Parathyroid adenoma (tissue), 2 donors: ENCODE measurements at regions not wholly inside any gene's neighbourhood (a gene's known extent, or its start where the extent isn't known, plus 50 kb on each side); places are given as distances from the start of the nearest gene placed in this dataset.
A peak's percentile ranks its signal among the peaks of the same experiment; 100 is the strongest.
"Not testable (repeated sequence)": the region's sequence is repeated elsewhere in the genome, so short reads cannot be mapped to it uniquely, and the experiment has no call there.

Experiments used
- H2AFZ ChIP-seq: fragments of 300-600 bp; sonication (generic); one replicate; pipeline ENCODE4 v1.7.0; 2017; ENCODE audit warnings: antibody characterized with exemption, mild to moderate bottlenecking
- H3K27ac ChIP-seq: fragments of 300-600 bp; sonication (generic); one replicate; pipeline ENCODE4 v1.7.0; 2017
- H3K27me3 ChIP-seq: fragments of 300-600 bp; sonication (generic); one replicate; pipeline ENCODE4 v1.7.0; 2017; ENCODE audit warnings: low read length; ENCODE audit not compliant: control insufficient read depth, insufficient read depth
- H3K36me3 ChIP-seq: fragments of 300-600 bp; sonication (generic); one replicate; pipeline ENCODE4 v1.7.0; 2017; ENCODE audit warnings: low read length; ENCODE audit not compliant: control insufficient read depth, insufficient read depth
- H3K4me1 ChIP-seq: fragments of 300-600 bp; sonication (generic); one replicate; pipeline ENCODE4 v1.7.0; 2017; ENCODE audit warnings: control low read depth
- H3K4me2 ChIP-seq: fragments of 300-600 bp; sonication (generic); one replicate; pipeline ENCODE4 v1.7.0; 2017; ENCODE audit warnings: low read length
- H3K4me3 ChIP-seq: fragments of 300-600 bp; sonication (generic); one replicate; pipeline ENCODE4 v1.7.0; 2017; ENCODE audit warnings: low read depth, low read length
- H3K79me2 ChIP-seq: fragments of 300-600 bp; sonication (generic); one replicate; pipeline ENCODE4 v1.7.0; 2017; ENCODE audit warnings: control low read depth
- H3K9ac ChIP-seq: fragments of 300-600 bp; sonication (generic); one replicate; pipeline ENCODE4 v1.7.0; 2017; ENCODE audit warnings: mild to moderate bottlenecking
- H3K9me3 ChIP-seq: fragments of 300-600 bp; sonication (generic); one replicate; pipeline ENCODE4 v1.7.0; 2017; ENCODE audit warnings: low read length; ENCODE audit not compliant: control insufficient read depth
- CTCF ChIP-seq: fragments of 300-600 bp; sonication (generic); IDR thresholded peaks from one replicate; pipeline ENCODE4 v1.7.0; 2017; ENCODE audit warnings: antibody characterized with exemption, mild to moderate bottlenecking
- donor health status: primary hyperparathyroidism.

- Histone ChIP-seq H3K27ac (no peak overlapping the region), H3K36me3 (no peaks in the 10 kb centered on the region), H2AFZ (no peak overlapping the region), H3K4me3 (no peak overlapping the region), H3K9ac (no peak overlapping the region), H3K4me2 (no peak overlapping the region), H3K79me2 (no peaks in the 10 kb centered on the region), H3K27me3 (no peaks in the 10 kb centered on the region), H3K4me1 (no peaks in the 10 kb centered on the region), H3K9me3 (no peaks in the 10 kb centered on the region)
- no peak for TF ChIP-seq CTCF
Measured at GRCh38 chr18:54662986-54663385, 71.9 kb downstream of the DYNAP start.

DNA sequence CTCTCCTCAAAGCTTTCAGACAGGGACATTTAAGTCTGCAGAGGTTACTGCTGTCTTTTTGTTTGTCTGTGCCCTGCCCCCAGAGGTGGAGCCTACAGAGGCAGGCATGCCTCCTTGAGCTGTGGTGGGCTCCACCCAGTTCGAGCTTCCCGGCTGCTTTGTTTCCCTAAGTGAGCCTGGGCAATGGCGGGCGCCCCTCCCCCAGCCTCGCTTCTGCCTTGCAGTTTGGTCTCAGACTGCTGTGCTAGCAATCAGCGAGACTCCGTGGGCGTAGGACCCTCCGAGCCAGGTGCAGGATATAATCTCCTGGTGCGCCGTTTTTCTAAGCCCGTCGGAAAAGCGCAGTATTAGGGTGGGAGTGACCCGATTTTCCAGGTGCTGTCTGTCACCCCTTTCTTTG lies 78.7 kb downstream of the DYNAP start:
- H3K79me2 ChIP-seq, H3K9ac ChIP-seq, H3K9me3 ChIP-seq, H3K4me2 ChIP-seq, H3K4me3 ChIP-seq, H2AFZ ChIP-seq, H3K4me1 ChIP-seq, H3K27me3 ChIP-seq, H3K27ac ChIP-seq, H3K36me3 ChIP-seq: not testable (repeated sequence)

DNA sequence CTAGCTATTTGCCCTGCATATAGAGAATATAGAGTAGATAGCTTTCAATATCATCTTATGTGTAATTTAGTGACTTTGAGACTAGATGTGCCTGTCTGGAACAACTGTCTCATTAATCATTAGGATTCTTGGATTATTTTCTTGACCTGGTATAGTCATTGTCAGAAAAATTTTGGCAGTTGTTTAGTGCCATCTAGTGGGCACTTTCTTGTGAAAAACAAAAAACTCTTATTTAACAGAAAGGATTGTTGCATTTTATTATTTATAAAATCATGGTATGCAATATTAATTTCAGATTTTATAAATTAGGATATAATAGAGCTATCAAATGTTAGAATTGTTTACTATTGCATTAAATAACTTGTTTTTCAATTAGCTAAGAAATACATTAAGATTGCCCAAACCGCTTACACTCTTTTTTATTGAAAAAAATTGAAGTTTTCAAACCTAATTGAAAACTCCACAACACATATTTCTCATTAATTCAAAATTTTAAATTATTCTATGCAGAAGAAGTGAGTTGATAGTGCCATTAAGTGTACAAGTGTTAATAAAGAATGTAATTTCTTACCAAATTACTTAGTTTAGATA lies 80.3 kb downstream of the DYNAP start:
- Histone ChIP-seq H3K4me2 (no peak overlapping the region), H3K4me3 (no peak overlapping the region), H3K9ac (no peak overlapping the region)

GRCh38 chr18:54672109-54672508 lies 81.1 kb downstream of the DYNAP start:
- Histone ChIP-seq H3K79me2 (no peaks in the 10 kb centered on the region), H3K27ac (no peak overlapping the region), H3K4me1 (no peaks in the 10 kb centered on the region), H3K4me3 (no peak overlapping the region), H3K36me3 (no peaks in the 10 kb centered on the region), H3K9me3 (no peaks in the 10 kb centered on the region), H3K27me3 (no peaks in the 10 kb centered on the region), H3K9ac (no peak overlapping the region), H3K4me2 (no peak overlapping the region), H2AFZ (no peak overlapping the region)
- no peak for TF ChIP-seq CTCF

More for the DNA sequence above, 80.3 kb downstream of the DYNAP start:
- Histone ChIP-seq H2AFZ (no peak overlapping the region), H3K79me2 (no peaks in the 10 kb centered on the region), H3K27me3 (no peaks in the 10 kb centered on the region), H3K4me1 (no peaks in the 10 kb centered on the region), H3K27ac (no peak overlapping the region), H3K36me3 (no peaks in the 10 kb centered on the region), H3K9me3 (no peaks in the 10 kb centered on the region)
- TF ChIP-seq CTCF: peak; percentile 73

DNA sequence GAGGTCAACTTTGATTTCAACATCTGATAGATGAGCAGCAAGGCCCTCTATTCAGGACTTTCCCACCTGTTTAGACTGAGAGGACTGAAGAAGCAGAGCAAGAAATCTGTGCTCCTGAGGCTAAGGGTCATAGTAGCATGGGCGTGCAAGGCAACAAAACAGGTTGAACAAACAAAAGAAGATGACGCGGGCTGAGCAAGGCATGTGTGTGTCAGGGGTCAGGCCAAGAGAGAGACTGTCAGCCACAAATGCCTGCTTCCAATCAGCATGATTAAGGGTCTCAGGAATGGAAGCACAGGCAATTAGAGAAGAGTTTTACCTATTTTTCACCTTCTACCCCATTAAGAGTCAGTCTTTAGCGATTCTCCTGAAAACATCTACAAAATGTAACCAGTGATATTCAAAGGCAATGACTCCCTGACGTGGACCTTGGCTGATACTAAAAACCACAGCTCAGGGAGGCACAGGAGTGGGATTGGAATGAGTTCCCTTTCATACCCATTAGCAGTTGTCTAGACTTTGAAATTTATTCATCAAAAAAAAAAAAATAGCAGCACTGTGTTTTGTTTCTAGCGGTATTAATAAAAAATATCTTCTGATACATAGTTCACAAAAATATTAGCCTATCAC lies 81.9 kb downstream of the DYNAP start:
- Histone ChIP-seq H3K4me3 (no peak overlapping the region), H3K9ac (no peak overlapping the region), H3K36me3 (no peaks in the 10 kb centered on the region), H3K27ac (no peak overlapping the region), H3K4me1 (no peaks in the 10 kb centered on the region), H3K9me3 (no peaks in the 10 kb centered on the region), H3K79me2 (no peaks in the 10 kb centered on the region), H2AFZ (no peak overlapping the region), H3K4me2 (no peak overlapping the region), H3K27me3 (no peaks in the 10 kb centered on the region)
- no peak for TF ChIP-seq CTCF
